HG02763 (cell line): ENCODE measurements at regions not wholly inside any gene's neighbourhood (a gene's known extent, or its start where the extent isn't known, plus 50 kb on each side); places are given as distances from the start of the nearest gene placed in this dataset.

Experiments used
- ATAC-seq: cut with Tn5 transposase; IDR thresholded peaks from one replicate; pipeline ENCODE4 v1.9.1; 2021; ENCODE audit warnings: mild to moderate bottlenecking, moderate library complexity; ENCODE audit not compliant: unreplicated experiment

DNA sequence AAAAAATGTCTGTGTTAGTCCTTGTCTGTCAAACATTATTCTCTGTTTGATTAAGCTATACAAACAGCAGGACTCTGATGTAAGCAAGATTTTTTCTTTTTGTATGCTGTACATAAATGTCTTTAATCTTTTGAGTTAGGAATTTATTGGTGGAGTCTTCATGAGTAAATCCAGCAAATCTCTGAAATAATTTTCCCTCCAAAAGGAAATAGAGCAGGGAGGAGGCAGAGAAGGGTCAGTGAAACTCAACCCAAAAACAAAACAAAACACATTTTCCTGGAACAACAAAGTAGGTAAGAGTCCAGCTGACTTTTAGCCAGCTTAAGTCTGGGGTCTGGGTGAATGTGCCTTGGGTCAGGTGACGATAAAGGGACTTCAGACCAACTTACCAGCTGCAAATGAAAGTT is 113.7 kb downstream of the FOXA2 start:
- no peak for ATAC-seq

DNA sequence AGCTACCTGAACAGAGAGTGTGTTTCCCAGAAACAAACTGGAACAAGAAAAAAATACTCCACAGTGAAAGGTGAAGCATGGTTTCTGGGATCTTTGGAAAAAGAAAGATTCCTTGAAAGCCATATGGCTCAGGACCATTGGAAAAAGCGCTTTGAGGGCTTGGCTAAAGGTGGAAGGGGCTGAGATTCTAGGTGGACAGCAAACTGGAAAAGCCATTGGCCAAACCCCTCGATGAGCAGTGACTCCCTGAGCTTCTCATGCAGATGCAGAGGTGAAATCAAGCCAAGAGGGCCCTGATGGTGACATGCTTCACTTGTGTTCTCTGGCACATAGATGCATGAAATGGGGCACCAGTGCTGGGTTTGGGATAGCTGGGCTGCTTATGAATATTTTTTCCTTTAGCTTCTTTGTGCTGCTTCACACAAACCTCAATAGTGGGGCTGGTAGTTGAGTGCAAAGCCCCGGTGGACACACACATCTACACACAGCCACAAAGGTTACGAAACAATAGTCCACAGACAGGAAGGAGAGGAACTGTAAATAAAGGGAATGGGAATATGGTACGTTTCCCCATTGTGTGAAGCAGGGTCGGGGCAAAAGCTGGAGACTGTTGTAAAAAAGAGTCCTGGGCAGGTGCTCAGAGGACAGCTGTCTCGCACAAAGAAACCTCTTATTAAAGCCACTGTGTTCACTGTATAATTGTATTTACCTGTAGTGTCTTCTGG is 117.8 kb downstream of the FOXA2 start:
- ATAC-seq, result no peak

DNA sequence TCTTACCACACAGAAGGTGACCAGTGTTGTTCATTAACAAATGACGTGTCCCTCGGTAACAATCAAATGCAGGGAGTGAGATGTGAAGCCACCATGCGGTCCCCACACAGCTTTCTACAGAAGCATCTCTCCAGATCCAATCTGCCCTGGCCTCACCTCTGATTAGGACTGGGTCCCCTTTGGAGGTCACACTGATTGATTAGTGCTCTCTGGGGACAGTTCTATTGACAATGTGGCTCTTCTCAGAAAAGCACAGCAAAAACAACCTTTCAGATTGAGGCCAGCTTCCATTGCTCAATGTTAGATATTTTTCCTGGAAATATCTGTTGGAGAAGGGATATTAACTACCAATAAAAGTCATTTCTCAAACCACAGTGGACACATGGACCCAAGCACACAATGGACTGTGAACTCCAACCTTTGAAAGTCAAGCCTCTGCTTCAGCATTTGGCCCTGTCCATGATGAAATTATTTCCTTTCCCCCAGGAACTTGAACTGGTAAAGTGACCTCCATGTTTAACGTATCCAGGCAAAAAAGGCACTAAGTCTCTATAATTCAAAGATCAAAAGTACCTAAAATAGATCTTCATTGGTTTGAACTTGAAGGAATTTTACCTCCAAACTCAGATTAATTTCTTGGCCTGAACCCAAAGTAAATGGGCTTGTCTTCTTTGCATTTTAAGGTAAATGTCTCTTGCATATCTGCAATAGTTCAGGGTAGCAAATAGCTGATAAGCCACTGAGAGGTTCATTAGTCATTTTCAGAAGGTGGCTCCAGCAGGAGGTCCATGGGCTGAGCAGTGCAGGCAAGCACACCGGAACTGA is 118.5 kb downstream of the FOXA2 start:
- ATAC-seq, result no peak

DNA sequence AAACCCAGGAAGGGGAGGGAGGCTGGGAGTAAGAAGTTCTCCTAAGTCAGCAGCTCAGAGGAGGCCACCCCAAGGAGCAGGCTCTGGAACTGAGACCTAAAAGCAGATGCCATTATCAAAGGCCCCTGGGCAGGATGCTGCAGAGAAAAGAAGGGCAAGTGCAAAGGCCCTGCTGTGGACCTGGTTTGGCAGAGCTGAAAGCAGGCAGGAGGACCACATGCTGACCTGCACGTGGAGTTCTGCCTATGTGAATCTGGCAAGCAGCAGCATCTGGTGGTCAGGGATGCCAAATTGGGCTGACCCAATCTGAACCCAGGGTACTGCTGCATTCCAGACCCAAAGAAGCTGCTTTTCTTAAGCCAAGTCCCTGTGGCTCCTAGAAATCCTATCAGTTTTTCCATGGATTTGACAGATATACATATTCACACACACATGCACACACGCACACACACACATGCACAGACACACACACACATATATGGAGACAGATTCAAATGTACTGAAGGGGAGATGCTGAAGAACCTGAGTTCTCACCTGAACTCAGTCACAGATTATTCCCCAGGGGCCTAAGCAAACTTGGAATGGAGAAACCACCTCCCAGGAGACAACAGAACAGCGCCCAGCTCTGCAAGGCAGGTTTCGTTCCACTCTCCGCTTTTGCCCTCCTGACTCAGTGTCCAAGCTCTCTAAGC is 119.9 kb downstream of the FOXA2 start:
- no peak for ATAC-seq

DNA sequence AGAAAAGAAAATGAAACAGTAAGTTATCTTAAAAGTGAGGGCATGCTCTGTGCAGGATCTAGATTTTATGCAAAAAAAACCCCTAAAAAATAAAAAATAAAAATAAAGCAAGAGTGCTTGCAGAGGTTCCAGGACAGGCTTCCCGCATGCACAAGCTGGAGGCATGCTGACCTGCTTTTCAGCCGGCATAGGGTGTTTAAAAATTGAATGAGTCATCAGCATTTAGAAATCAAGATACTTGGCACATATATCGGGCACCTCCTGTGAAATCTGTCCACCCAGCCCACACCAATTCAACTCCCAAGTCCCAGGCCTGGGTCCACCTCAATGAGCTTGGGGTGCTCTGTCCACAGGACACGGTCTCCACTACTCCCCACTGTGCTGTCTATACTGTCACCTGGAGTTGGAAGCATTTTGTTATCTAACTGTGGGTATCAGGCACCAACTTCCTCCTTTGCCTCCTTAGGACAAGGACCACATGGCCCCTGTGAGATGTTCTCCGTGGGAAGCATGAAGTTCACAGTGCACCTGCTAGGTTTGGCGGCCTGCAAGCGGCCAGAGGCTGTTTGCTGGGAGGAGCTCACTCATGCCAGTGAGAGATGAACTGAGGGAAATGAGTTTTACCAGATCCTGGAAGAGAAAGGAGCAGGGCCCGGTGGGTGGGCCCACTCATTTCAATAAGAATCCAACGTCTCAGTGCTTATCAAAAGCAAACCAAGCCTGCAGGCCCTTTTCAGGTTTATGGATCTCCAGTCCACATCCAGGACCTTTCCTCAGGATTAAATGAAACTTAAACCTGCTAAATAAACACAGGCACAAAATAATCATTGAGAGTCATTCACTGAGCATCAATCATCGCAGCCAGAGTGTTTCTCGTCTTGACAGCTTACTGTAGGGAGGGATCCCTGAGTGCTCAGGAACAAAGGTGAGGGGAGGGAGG is 121.1 kb downstream of the FOXA2 start:
- no peak for ATAC-seq

DNA sequence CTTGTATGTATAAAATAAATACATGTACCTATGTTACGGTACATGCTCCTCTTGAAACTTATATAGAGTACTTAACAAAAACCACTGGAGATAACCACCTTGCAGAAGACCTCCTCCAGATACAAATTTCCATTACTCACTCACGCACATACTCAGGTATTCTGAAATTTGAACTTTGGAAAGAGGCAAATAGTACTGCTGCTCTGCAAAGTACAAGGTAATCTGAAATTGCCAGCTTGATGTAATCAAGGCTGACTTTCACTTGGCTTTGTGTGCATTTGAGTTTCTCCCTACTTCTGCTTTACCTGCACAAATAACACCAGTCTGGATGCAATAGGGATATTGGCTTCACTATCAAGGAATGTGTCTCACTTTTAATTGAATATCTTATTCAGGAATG is 123.6 kb downstream of the FOXA2 start:
- ATAC-seq, result no peak

DNA sequence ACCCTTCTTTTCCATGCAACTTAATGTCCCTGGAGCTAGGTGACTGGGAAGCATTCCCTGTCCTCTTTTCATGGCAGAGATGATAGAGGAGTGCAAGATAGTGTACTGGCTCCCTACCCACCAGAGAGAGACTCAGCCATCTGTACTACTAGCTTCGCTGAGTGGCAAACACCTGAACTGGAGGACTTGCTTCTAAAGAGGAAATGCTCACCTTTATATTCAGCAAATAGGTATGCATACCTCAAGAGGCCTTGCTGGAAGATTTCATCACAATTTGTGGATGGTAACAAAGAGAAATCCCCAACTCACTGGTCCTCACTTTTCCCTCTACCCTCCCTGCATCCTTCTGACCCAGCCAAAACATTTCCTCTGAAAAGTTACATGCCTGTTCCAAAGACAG is 124.1 kb downstream of the FOXA2 start:
- ATAC-seq, result no peak

DNA sequence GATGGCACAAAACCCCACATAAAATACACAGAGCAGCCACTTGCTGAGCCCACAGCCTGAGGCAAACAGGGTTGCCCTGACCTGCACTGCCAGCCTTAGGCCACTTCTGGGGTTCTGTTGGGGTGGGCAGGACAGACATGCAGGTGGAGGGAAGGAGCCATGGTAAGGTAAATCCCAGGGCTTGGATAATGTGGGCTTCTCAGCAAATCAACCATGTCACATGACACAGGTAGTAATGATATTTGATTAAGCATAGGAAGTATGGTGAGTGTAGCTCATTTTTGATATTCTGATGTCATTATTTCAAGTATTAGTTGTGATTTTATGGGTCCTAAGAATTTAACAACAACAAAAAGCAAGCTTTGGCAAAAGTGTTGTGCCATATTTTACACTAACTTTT is 124.6 kb downstream of the FOXA2 start:
- ATAC-seq, result no peak

DNA sequence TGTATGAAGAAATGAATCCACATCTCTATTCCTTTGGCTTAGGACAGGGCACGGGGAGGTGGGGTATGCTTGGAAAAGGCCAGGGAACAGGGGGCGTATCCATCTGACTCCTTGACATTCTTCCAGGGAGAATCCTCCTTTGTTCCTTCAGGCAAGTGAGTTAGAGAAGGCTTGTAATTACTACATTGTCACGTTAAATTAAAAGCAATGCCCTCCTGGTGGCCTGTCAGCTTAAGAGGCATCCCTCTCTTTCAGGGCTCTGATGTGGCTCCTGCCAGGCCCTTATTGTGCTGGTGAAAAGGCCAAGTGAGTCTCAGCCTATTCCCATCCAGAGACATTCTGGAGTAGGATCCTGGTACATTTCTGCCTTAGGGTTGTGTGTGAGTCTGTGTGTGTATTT is 128.3 kb downstream of the FOXA2 start:
- ATAC-seq, result no peak

DNA sequence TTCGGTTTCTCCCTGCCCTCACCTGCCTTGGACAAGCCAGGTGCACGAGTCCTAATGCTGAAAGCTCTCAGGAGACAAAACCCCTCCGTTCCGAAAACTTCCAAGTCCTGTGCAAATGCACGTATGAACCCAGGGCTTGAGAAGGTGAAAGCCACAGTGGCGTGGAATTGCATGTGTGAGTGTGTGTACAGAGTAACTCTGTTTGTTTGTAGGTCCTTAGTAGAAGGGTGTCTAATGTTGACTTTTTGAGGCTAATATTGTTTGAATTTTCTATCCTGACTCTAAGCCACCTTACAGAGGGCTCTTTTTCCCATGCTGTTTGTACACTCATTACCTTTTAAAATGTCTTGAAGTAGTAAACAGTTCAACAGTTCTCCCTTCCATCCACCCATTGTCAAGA is 129.1 kb downstream of the FOXA2 start:
- ATAC-seq, result no peak

DNA sequence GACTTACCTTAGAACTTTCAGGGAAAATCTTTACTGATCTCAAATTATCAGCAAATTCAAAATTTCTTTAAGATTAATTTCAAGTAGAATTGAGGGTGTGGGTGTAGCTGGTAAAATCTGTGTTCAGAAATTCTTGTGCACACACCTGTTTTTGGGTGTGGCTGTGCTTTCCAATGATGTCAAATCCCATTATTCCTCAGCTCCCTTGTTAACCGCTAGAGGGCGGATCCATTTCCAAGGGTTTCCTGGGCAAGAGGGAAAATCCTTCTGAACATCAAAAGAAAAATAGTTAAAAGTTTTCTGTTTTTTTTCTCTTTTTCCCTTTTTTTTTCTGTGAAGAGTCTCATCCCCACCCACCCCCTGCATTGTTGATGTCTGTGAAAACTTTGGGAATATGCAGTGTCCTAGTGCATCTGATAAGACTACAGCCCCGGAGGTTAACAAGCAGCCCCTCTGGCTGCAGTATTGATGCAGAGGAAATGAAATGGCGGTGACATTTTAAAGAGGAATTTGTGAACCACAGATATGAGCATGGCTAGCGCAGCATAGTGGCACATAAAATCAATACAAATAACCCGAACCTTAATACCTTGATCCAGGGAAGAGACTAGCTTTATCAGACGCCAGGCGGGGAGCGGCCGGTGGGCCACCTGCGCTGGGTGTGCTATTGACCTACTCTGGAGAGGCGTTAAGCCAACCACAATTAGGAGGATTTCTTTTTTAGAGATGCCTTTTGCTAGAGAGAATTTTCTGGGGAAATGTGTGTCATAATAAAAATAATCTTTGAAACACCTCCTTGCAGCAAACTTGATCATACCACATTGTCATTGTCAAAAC is 130.9 kb downstream of the FOXA2 start:
- ATAC-seq, result no peak

DNA sequence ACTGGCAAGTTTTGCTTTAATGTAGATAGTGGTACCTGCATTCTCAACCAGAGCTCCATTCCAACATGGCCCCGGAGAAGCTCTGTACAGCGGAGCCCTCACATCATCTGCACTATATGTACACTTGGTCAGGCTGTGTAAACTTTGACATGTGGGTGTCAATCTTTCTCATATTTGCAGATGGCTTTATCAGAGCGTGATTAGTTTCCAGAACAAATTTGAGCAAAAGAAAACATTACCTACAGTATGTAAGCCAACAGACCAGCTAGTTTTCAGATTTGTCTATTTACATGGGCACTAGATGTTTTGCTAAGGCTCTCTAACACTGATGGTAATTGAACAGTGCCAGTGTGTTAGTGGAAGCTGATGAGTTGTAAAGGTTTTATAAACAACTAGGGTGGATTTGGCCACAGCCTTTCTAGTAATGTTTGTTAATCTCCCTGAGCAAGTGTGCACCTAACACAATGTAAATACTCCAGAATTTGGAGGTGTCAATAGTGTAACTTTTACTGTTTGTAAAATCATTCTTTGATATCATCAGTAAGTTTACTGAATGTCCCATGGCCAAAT is 131.8 kb downstream of the FOXA2 start:
- no peak for ATAC-seq

DNA sequence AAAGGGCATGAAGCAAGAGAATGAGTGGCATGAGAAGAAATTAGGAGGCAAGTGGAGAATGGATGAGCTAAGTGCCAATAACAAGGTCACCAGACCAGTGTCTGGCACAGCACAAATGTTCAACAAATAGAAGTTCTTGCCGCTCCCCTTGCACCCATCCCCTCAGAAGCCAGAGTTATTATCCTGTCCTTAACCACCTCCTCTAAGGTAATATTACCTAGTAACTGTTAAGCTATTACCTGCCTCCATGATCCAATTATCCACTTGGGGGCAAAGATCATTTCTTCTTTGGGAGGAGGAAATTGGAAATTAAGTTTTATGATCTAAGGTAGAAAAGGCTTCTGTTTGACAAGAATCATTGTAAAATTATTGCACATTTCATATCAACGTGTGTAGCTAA is 133.8 kb downstream of the FOXA2 start:
- ATAC-seq, result no peak

DNA sequence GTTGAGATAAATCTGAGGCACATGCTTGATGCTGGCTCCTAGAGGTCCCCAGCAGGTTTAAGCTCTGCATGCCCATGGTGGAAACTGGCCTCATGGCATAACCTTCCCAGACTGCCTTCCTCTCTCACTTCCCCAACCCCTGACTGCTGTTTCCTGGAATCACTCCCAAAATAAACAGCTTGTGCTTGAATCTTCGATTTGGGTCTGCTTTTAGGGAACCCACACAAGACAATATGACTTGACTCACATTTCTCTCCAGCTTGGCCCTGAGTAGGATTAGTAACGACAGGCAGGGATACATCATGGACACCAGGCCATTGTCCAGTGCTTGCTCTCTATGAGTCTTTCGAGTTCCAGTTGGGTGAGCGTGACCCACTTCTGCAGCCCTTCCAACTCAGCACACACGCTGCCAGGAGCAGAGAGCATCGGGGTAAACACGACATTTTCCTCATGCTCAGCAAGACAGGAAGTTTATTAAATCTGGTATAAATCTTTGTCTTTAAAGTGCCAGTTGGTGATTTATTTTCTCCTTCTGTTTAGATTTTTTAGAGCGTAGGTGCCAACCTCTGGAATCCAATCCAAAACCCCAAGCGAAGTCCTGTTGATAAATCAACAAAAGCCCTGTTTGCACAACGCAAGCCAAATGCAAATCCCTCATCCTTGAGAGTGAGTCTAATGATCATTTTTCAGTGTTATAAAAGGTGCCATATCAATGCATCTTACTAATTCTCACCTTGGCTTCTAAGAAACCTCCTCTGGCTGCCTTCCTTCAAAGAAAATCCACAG is 135.0 kb downstream of the FOXA2 start:
- no peak for ATAC-seq

DNA sequence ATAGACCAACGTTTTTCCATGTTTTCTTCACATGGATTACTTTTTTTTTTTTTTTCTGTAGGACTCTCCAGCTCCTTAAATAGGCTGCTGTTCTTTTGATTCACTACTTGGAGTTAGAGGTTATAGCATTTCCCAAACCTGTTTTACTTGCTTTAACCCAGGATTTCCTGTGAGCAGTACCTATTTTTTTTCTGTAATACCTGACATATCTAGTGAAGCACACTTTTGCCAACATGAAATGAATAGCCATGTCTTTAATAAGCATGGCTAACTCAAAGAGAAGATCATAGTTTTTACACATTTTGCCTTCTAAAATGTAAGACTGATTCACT is 137.0 kb downstream of the FOXA2 start:
- no peak for ATAC-seq

DNA sequence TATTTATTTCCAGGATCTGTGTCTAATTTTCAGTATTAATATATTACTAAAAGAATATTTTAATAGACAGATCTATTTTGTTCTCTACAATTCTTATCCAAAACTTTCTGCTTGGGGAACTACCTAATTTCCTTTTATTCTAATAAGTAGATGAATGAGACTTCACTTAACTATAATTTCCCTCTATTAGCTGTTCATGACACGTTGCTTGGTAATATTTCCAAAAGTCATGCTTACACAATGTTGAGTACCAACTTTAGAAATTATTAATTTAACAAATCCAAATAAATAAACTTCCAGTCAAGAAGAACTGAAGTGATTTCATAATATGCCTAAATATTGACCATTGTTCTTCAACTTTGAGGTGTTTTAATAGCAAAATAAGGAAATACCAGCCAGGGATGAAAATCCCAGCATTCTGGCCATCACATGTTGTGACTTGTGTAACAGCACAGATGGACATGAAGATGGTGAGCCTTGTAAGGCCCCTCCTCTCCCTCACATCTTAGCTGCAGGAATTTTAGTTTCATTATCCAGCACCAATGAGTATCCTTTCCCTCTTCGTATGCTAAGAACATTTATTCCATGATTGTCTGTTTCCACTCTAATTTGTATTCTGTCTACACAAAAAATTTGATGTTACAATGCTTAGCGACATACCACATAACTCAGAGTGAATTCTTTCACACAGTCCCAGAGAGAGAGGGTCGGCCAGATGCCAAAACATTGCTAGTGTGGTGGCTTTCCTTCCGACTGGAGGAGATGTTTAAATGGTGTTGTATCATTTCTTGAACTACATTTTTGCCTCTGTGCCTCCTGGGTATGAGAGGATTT is 137.5 kb downstream of the FOXA2 start:
- ATAC-seq, result no peak

DNA sequence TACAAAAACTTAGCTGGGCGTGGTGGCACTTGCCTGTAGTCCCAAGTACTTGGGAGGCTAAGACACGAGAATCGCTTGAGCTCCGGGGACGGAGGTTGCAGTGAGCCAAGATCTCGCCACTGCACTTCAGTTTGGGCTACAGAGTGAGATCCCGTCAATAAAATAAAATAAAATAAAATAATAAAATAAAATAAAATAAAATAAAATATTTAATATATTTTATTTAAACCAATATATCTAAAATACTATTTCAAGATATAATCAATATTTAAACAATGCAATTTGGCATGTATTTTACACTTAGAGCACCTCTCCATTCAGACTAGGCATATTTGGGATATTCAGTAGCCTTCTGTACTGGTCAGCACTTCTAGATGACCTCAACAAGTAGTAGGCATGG is 142.1 kb downstream of the FOXA2 start:
- ATAC-seq, result no peak

DNA sequence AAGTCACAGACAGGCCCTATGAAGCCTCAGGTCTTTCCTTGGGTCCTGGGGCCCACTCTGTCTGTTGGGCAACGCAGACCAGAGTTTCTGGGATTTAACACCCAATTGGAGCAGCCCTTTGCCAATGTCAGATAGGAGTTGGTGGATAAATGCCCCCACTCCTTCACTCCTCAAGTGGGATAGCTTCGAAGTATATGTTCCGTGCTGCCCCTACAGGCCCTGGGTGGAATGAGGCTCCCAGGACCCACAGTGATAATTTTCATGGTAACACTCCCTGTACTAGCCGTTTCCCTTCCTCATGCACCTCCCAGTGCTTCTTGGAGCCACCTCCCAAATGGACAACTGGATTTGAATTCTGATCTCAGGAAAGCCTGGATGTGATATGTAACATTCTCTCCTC is 145.4 kb downstream of the FOXA2 start:
- ATAC-seq, result no peak
